DND-41 (cell line): ENCODE measurements at regions not wholly inside any gene's neighbourhood (a gene's known extent, or its start where the extent isn't known, plus 50 kb on each side); places are given as distances from the start of the nearest gene placed in this dataset.

ENCODE experiments used
- EZH2 ChIP-seq: IDR thresholded peaks from 3 replicates; pipeline ENCODE4 v1.6.1; 2012; ENCODE audit warnings: borderline replicate concordance, low read depth, mild to moderate bottlenecking, moderate library complexity, low read length, inconsistent platforms; ENCODE audit not compliant: severe bottlenecking
- TF ChIP-seq, protein P1 (sequence below): IDR thresholded peaks from 2 replicates; pipeline ENCODE4 v1.5.1; 2012; ENCODE audit warnings: borderline replicate concordance, low read length, moderate library complexity, mild to moderate bottlenecking; ENCODE audit not compliant: poor library complexity, severe bottlenecking; ENCODE audit errors: extremely low read depth

GRCh38 chr2:8527031-8527430 lies 154.8 kb upstream of the ID2 start:
- TF ChIP-seq, protein P1, sequence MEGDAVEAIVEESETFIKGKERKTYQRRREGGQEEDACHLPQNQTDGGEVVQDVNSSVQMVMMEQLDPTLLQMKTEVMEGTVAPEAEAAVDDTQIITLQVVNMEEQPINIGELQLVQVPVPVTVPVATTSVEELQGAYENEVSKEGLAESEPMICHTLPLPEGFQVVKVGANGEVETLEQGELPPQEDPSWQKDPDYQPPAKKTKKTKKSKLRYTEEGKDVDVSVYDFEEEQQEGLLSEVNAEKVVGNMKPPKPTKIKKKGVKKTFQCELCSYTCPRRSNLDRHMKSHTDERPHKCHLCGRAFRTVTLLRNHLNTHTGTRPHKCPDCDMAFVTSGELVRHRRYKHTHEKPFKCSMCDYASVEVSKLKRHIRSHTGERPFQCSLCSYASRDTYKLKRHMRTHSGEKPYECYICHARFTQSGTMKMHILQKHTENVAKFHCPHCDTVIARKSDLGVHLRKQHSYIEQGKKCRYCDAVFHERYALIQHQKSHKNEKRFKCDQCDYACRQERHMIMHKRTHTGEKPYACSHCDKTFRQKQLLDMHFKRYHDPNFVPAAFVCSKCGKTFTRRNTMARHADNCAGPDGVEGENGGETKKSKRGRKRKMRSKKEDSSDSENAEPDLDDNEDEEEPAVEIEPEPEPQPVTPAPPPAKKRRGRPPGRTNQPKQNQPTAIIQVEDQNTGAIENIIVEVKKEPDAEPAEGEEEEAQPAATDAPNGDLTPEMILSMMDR: no peak
- no peak for TF ChIP-seq EZH2
